Sigmoid colon (tissue), 6 donors: ENCODE measurements at regions not wholly inside any gene's neighbourhood (a gene's known extent, or its start where the extent isn't known, plus 50 kb on each side); places are given as distances from the start of the nearest gene placed in this dataset.

ENCODE experiments used
- DNase-seq: peaks from one replicate; pipeline ENCODE4 v3.0.0-alpha.2; 2019
- H3K27ac ChIP-seq, 4 donors: fragments of 200-600 bp; sonication (generic); one replicate each; pipeline ENCODE4 v1.5.1; 2016 to 2019; ENCODE audit warnings: mild to moderate bottlenecking in 1 of 4
- H3K27me3 ChIP-seq, 3 donors: fragments of 200-600 bp; sonication (generic); one replicate each; pipeline ENCODE4 v1.5.1; 2019; ENCODE audit warnings: mild to moderate bottlenecking in 1 of 3
- H3K36me3 ChIP-seq, 4 donors: fragments of 200-600 bp; sonication (generic); one replicate each; pipeline ENCODE4 v1.5.1; 2016 to 2019
- H3K4me1 ChIP-seq, 4 donors: fragments of 200-600 bp; sonication (generic); one replicate each; pipeline ENCODE4 v1.5.1; 2017 to 2019
- H3K4me3 ChIP-seq, 4 donors: fragments of 200-600 bp; sonication (generic); one replicate each; pipeline ENCODE4 v1.5.1; 2017 to 2019; ENCODE audit warnings: mild to moderate bottlenecking in 2 of 4, moderate library complexity in 1 of 4
- H3K9me3 ChIP-seq, 4 donors: fragments of 200-600 bp in 3 of 4; sonication (generic) in 3 of 4; one replicate each; pipeline versions ENCODE4 v1.5.1 to v1.6.1; 2013 to 2019
- EP300 ChIP-seq, 4 donors: sonication (generic); formaldehyde crosslinking; IDR thresholded peaks; one replicate each; pipeline ENCODE4 v1.6.1; 2017; ENCODE audit warnings: antibody characterized with exemption in 4 of 4
- POLR2A ChIP-seq, 2 donors: fragments of 450-650 bp; IDR thresholded peaks; one replicate each; pipeline ENCODE4 v1.6.1; 2016; ENCODE audit warnings: antibody characterized with exemption in 2 of 2, mild to moderate bottlenecking in 2 of 2, moderate library complexity in 2 of 2
- POLR2AphosphoS5 ChIP-seq, 4 donors: sonication (generic); formaldehyde crosslinking; IDR thresholded peaks; one replicate each; pipeline ENCODE4 v1.6.1; 2017; ENCODE audit warnings: antibody characterized with exemption in 4 of 4
- WGBS, 2 donors: extraction: QIAGEN DNeasy Blood & Tissue Kit; methylation state at CpG; one replicate each; pipeline ENCODE4 v1.1.7; 2013; 5-methylcytosine and 5-hydroxymethylcytosine counted together
- intact Hi-C: fragments of 100-400 bp; cut with DNase I; formaldehyde crosslinking; loops from one replicate; pipeline ENCODE4 v1.15.1; 2023
- TF ChIP-seq, protein P1 (sequence below), 4 experiments: fragments of 450-650 bp in 3 of 4; fragments of 200-600 bp in 1 of 4; IDR thresholded peaks; one replicate each; pipeline ENCODE4 v1.5.1; 2016 to 2019; ENCODE audit warnings: antibody characterized with exemption in 4 of 4, mild to moderate bottlenecking in 3 of 4, moderate library complexity in 2 of 4
- donor health status: healthy with polysubstance abuse.
- donor health status: healthy.

DNA sequence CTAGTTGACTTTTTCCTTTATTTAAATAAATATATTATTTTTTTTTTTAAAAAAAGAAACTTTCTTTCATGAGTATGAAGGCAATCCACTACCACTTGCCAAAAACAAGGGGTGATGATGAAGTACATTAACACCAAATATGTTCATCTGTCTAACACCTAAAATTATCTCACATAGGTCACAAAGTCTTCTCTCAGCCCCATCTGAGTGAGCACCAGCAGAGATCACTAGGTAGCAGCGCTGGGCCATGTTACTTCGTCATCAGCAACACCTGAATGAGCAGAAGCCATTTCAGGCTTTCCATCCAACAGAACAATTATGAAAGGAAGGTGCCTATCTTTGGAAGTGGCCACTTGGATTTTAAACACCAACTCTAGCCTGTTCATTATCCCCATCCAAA is 811.6 kb upstream of the AMELY start:
- peaks cover 0 to 17% (median 0%) of the 10 kb centered on the region in 4 donors for H3K4me1 ChIP-seq
- no peak overlapping the region for H3K27ac ChIP-seq
- H3K9me3 ChIP-seq: no peaks in the 10 kb centered on the region
- TF ChIP-seq POLR2AphosphoS5 (IDR thresholded peaks at IDR 0.05) (no peak), EP300 (IDR thresholded peaks at IDR 0.05) (no peak), POLR2A (IDR thresholded peaks at IDR 0.05) (no peak)
- TF ChIP-seq, protein P1, sequence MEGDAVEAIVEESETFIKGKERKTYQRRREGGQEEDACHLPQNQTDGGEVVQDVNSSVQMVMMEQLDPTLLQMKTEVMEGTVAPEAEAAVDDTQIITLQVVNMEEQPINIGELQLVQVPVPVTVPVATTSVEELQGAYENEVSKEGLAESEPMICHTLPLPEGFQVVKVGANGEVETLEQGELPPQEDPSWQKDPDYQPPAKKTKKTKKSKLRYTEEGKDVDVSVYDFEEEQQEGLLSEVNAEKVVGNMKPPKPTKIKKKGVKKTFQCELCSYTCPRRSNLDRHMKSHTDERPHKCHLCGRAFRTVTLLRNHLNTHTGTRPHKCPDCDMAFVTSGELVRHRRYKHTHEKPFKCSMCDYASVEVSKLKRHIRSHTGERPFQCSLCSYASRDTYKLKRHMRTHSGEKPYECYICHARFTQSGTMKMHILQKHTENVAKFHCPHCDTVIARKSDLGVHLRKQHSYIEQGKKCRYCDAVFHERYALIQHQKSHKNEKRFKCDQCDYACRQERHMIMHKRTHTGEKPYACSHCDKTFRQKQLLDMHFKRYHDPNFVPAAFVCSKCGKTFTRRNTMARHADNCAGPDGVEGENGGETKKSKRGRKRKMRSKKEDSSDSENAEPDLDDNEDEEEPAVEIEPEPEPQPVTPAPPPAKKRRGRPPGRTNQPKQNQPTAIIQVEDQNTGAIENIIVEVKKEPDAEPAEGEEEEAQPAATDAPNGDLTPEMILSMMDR (IDR thresholded peaks at IDR 0.05): no peak
- no peaks in the 10 kb centered on the region for H3K27me3 ChIP-seq
- no peaks in the 10 kb centered on the region for H3K36me3 ChIP-seq
- no peak for DNase-seq
- intact Hi-C loops: no loop called here
- no peak overlapping the region for H3K4me3 ChIP-seq
- WGBS, 2 donors: 79 to 99% methylated on average over 2 of the region's 2 CpGs

DNA sequence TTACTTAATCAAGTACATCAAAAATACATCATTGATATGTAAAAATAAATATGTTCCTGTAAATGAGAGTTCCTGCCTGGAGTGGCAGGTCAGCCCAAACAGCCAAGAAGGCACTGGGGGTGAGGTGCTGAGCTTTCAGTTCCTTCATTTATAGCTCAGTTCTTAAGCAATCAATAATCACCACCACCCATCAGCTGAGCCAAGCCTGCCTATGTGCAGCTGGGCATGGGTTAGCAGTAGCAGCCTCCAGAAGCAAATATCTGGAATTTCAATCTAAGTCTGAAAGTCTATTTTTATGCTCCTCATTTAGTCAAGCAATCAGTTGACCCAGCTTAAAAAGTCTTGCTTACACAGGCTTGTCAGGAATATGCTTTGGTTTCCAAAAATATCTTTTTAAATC is 811.0 kb upstream of the AMELY start:
- Histone ChIP-seq H3K27ac (no peak overlapping the region), H3K4me3 (no peak overlapping the region), H3K9me3 (no peaks in the 10 kb centered on the region), H3K4me1 (peaks cover 0 to 18% (median 0%) of the 10 kb centered on the region in 4 donors), H3K27me3 (no peaks in the 10 kb centered on the region), H3K36me3 (no peaks in the 10 kb centered on the region)
- DNase-seq: no peak
- intact Hi-C loops: no loop called here
- TF ChIP-seq EP300 (IDR thresholded peaks at IDR 0.05) (no peak), POLR2A (IDR thresholded peaks at IDR 0.05) (no peak), POLR2AphosphoS5 (IDR thresholded peaks at IDR 0.05) (no peak)
- TF ChIP-seq, protein P1 (IDR thresholded peaks at IDR 0.05): no peak

DNA sequence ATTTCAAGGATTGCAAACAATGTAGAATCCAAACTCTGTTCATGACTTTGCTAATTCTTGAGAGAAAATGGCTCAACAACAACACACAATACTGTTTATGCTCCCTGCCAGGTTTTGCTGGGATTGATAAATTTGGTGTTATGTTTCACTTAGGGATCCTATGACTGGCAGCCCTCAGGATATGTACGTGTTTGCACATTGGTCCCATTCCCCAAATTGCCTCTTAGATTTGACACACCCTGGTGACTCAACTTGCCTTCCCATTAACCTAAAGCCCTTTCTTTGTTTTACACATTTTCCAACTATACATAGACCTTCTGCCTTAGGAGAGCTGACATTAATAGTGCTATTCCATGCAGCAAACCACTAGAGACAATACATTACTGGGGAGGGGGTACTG is 809.4 kb upstream of the AMELY start:
- H3K27me3 ChIP-seq: no peaks in the 10 kb centered on the region
- no peaks in the 10 kb centered on the region for H3K36me3 ChIP-seq
- peaks cover 0 to 18% (median 0%) of the 10 kb centered on the region in 4 donors for H3K4me1 ChIP-seq
- no peak overlapping the region for H3K27ac ChIP-seq
- 47 to 85% methylated on average over 1 of the region's 1 CpG for WGBS, 2 donors
- intact Hi-C loops: no loop called here
- no peak for TF ChIP-seq EP300 (IDR thresholded peaks at IDR 0.05)
- TF ChIP-seq POLR2AphosphoS5 (IDR thresholded peaks at IDR 0.05): no peak
- TF ChIP-seq, protein P1 (IDR thresholded peaks at IDR 0.05): no peak
- TF ChIP-seq POLR2A (IDR thresholded peaks at IDR 0.05): no peak
- DNase-seq: no peak
- no peaks in the 10 kb centered on the region for H3K9me3 ChIP-seq
- H3K4me3 ChIP-seq: no peak overlapping the region

DNA sequence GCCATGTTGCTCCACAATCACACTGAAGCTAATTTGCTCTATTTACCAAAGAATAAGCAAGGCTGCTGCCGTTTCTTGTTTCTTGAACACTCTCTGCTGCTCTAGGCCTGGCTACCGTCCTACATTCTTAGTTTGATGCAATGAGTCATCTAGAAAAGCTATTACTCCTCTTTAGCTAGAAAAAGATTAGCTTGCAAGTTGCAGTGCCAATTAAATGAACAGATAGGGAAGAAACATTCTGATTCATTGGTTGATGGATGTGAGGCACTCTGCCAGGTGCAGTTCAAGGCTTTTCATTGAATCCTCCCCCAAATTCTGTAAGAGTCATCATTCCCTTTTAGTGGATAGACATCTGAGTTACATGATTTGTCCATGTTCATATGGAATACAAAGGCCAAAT is 807.7 kb upstream of the AMELY start:
- DNase-seq: no peak
- H3K4me3 ChIP-seq: no peak overlapping the region
- WGBS, 2 donors: 44 to 49% methylated on average over 2 of the region's 2 CpGs
- H3K4me1 ChIP-seq: peaks cover 0 to 18% (median 0%) of the 10 kb centered on the region in 4 donors
- H3K27me3 ChIP-seq: no peaks in the 10 kb centered on the region
- no peaks in the 10 kb centered on the region for H3K9me3 ChIP-seq
- H3K27ac ChIP-seq: peak overlapping the region in 1 of 4 donors; percentile 40
- no peaks in the 10 kb centered on the region for H3K36me3 ChIP-seq
- intact Hi-C loops: no loop called here
- TF ChIP-seq, protein P1 (IDR thresholded peaks at IDR 0.05): no peak
- TF ChIP-seq EP300 (IDR thresholded peaks at IDR 0.05): no peak
- no peak for TF ChIP-seq POLR2A (IDR thresholded peaks at IDR 0.05)
- no peak for TF ChIP-seq POLR2AphosphoS5 (IDR thresholded peaks at IDR 0.05)

DNA sequence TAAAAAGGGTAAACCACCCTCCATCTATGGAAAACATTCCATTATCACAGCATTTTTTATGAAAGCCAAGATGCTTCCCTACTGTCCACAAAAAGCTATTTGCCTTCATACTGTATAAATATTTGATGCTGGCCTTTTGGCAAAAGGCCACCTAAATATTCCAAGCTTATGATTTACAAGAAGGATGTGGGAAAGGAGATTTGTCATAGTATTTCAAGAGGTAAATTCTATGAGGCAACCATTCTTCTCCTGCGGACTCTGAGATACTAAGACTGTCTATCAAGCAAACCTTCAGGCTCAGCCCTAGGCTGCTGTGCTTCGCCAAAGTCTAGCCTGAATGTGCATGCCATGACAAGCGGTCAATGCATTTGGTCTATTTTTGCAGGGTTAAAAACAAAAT is 807.1 kb upstream of the AMELY start:
- Histone ChIP-seq H3K27me3 (no peaks in the 10 kb centered on the region), H3K27ac (peak overlapping the region in 1 of 4 donors; percentile 40), H3K4me3 (no peak overlapping the region), H3K36me3 (no peaks in the 10 kb centered on the region), H3K4me1 (peaks cover 0 to 18% (median 0%) of the 10 kb centered on the region in 4 donors), H3K9me3 (no peaks in the 10 kb centered on the region)
- TF ChIP-seq, protein P1 (IDR thresholded peaks at IDR 0.05): no peak
- TF ChIP-seq POLR2A (IDR thresholded peaks at IDR 0.05) (no peak), EP300 (IDR thresholded peaks at IDR 0.05) (no peak), POLR2AphosphoS5 (IDR thresholded peaks at IDR 0.05) (no peak)
- no peak for DNase-seq
- intact Hi-C loops: no loop called here
- WGBS, 2 donors: 63 to 95% methylated on average over 3 of the region's 3 CpGs
